ENCODE measurements at regions not wholly inside any gene's neighbourhood (a gene's known extent, or its start where the extent isn't known, plus 50 kb on each side); places are given as distances from the start of the nearest gene placed in this dataset.

DNA sequence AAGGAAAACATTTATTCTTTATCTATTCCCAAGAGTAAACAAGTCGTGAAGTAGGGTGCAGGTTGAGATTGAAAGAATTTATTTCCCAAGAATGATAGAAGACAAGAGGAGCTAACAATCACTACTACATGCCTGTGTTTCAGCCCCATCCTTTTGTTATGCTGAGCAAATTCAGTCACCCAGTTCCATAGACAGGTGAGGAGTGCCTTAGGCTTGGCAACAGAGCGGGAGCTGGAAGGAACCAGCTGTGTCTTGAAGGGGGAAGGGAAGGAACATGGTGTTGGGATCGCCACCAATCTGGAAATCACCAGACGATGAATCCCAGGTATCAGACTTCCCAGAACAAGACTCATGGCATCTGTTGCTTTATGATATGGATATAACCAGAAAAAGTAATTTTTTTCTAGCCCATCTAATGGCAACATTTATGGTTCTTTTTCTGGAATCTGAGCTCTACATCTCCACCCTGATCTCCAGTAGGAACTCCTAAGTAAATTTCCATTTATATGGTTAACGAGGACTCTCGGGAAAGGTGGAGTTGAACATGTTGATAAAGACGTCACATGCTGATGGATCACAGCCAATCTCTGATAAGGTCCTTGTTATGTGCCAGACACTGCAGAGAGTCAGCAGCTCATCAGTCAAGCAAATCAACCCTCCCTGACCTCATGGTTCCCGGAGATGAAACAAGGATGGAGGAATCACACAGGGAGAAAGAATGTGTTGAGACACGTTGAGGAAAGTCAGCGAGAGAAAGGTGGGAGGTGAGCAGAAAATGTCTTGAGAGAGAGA, 344.9 kb downstream of the SMOC2 start:
- CTCF ChIA-PET: no interaction called here
- intact Hi-C loops (cut with micrococcal nuclease): no loop called here
- no peaks in the 10 kb centered on the region for H3K36me3 Mint-ChIP-seq

DNA sequence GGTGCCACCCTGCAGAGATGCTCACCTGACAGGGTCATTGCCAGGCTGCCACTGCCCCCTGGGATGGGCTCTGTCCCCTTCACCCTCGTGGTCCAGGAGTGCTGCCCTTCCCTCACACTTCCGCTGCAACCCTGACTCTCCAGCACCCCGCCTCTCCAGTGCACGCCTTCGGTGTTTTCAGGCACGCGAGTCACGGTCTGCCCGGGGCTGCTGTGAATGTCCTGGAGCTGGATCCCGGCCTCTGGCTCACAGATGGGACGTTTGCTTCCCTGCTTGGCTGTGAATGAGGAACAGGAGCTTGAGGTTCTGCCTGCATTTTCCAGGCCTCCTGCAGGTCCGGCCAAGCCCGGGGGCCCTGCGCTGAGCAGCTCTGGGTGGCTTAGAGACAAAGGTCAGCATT, 343.4 kb downstream of the SMOC2 start:
- Mint-ChIP-seq H3K27ac (no peak overlapping the region), H3K9me3 (no peaks in the 10 kb centered on the region), H3K4me3 (no peak overlapping the region), H3K27me3 (peaks cover 2% of the 10 kb centered on the region), H3K4me1 (ENCODE audit: low read depth) (no peaks in the 10 kb centered on the region), H3K36me3 (no peaks in the 10 kb centered on the region)
- POLR2A ChIA-PET: no interaction called here
- intact Hi-C loops (cut with micrococcal nuclease): no loop called here
- DNase-seq: no peak
- CTCF ChIA-PET: no interaction called here

More for the DNA sequence above, 344.9 kb downstream of the SMOC2 start:
- H3K27me3 Mint-ChIP-seq: peaks cover 2% of the 10 kb centered on the region
- H3K27ac Mint-ChIP-seq: no peak overlapping the region
- no peak overlapping the region for H3K4me3 Mint-ChIP-seq
- DNase-seq: no peak
- POLR2A ChIA-PET: no interaction called here
- H3K9me3 Mint-ChIP-seq: no peaks in the 10 kb centered on the region
- H3K4me1 Mint-ChIP-seq (ENCODE audit: low read depth): no peaks in the 10 kb centered on the region

DNA sequence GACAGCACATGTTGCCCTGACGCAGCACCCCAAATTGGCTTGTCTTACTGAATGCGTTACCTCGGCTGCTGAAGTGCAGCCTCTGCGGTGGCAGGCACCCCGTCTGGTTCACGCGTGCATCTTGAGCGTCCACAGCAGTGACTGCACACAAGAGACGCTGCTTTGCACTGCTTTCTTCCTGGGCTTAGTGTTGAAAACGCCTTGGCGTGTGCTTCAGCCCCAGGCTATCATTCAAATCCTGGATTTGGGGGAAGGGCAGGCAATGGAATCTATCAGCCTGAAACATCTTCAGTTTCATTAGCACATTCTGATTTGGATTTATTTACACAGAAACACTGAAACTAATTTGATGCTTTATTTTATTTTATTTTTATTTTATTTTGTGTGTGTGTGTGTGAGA, 342.7 kb downstream of the SMOC2 start:
- intact Hi-C loops (cut with micrococcal nuclease): no loop called here
- Mint-ChIP-seq H3K4me1 (ENCODE audit: low read depth) (no peaks in the 10 kb centered on the region), H3K9me3 (no peaks in the 10 kb centered on the region), H3K36me3 (no peaks in the 10 kb centered on the region), H3K27ac (no peak overlapping the region), H3K27me3 (peaks cover 2% of the 10 kb centered on the region), H3K4me3 (no peak overlapping the region)
- no peak for DNase-seq
- CTCF ChIA-PET: no interaction called here
- POLR2A ChIA-PET: no interaction called here

DNA sequence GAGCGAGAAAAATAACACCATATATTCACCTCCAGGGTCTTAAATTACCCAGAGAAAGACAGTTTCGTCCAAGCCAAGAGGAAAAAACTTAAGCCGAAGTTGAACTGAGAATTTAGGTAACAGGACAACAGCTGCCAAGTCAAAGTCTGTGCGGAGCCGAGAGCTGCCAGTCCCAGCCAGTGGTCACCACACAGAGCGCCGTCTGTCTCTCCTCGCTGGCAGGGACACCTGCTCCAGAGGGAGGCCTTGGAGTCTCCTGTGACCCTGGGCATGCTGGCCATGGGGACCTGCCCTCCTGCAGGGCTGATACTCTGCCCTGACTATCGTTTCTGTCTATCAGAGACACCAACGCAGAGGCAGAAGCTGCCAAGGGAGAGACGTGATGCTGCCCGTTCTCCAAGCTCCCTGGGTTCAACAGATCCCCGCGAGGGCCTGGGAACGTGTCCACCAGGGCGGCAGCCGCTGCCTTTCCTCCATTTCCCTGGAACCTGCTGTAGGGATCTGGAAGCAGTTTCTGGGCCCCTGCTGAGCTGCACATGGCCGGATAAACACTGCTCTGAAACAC, 341.3 kb downstream of the SMOC2 start:
- intact Hi-C loops (cut with micrococcal nuclease): no loop called here
- POLR2A ChIA-PET: no interaction called here
- Mint-ChIP-seq H3K27me3 (peaks cover 7% of the 10 kb centered on the region), H3K4me3 (no peak overlapping the region), H3K27ac (no peak overlapping the region), H3K9me3 (no peaks in the 10 kb centered on the region), H3K36me3 (no peaks in the 10 kb centered on the region), H3K4me1 (ENCODE audit: low read depth) (no peaks in the 10 kb centered on the region)
- CTCF ChIA-PET: no interaction called here
- DNase-seq: no peak

DNA sequence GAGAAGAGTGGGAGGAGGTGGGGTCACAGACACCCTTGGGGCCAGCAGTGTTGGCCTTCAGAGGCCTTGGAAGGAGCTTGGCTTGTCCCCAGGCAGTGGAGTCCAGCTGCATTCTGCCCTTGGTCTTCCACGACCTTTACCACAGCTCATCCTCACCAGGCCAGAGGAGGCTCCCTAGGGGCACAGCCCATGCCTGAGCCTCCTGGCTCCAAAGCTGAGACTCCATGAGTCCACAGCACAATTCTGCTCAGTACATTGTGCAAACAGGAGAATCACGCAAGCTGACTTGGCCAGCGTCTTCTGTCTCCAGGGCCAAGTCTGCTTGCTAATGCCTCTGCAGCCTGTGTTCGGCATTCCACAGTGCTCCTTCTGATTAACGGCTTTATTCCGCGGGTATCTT, 337.2 kb downstream of the SMOC2 start:
- DNase-seq: no peak
- H3K36me3 Mint-ChIP-seq: no peaks in the 10 kb centered on the region
- POLR2A ChIA-PET: no interaction called here
- no peak overlapping the region for H3K27ac Mint-ChIP-seq
- intact Hi-C loops (cut with micrococcal nuclease): no loop called here
- no peaks in the 10 kb centered on the region for H3K4me1 Mint-ChIP-seq (ENCODE audit: low read depth)
- H3K27me3 Mint-ChIP-seq: peaks cover 6% of the 10 kb centered on the region
- H3K4me3 Mint-ChIP-seq: no peak overlapping the region
- peaks cover 23% of the 10 kb centered on the region for H3K9me3 Mint-ChIP-seq
- CTCF ChIA-PET: no interaction called here

DNA sequence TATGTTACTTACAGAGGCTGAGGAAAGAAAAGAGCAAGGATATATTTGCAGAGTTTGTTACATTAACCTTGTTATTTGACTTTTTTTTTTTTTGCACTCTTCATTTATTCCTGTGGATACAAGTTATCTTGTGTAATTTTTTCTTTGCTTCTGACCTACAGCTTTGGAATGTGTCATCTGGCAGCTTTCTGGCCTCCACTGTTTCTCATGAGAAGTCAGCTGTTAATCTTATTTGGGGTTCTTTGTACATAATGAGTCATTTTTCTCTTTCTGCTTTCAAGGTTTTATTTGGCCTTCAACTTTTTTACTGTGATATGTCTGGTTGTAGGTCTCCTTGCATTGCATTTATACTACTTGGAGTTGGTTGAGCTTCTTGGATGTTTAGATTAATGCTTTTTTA, 333.4 kb downstream of the SMOC2 start:
- CTCF ChIA-PET: no interaction called here
- H3K27me3 Mint-ChIP-seq: peaks cover 6% of the 10 kb centered on the region
- POLR2A ChIA-PET: no interaction called here

DNA sequence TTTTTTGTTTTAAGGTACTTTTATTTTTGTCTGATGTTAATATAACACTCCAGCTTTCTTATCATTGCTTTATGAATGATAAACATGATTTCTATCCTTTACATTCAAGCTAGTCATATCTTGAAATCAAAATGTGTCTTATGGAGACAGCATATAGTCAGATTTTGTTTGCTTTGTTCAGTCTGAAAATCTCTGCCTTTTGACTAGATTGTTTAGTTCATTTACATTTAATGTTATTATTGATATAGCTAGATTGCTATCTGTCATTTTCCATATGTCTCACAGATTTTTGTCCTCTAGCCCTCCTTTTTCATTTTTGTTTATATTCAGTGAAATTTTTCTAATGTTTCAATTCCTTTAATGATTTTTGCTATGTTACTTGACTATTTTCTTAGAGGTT, 332.8 kb downstream of the SMOC2 start:
- H3K27ac Mint-ChIP-seq: no peak overlapping the region

More for the DNA sequence above, 333.4 kb downstream of the SMOC2 start:
- Mint-ChIP-seq H3K27ac (no peak overlapping the region), H3K36me3 (no peaks in the 10 kb centered on the region), H3K4me1 (ENCODE audit: low read depth) (no peaks in the 10 kb centered on the region), H3K9me3 (peaks cover 34% of the 10 kb centered on the region), H3K4me3 (no peak overlapping the region)
- intact Hi-C loops (cut with micrococcal nuclease): no loop called here
- no peak for DNase-seq

DNA sequence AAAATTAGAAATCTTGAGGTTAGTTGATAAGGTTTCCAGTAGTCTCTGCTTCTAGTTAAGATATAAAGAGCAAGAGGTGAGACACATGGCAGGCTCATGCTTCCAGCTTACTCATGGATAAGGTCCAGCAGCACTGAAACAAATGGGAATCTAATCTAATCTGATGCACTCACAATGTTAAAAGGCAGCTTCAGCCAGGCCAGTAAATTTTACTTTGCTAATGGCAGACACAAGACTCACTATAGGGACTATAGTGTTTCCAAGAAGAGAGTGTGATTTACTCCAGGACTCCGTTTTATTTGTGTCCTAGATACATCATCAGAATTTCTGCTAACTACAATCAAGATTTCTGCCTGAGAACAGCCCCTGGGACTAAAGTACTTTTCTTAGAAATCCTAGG, 324.8 kb downstream of the SMOC2 start:
- peaks cover 3% of the 10 kb centered on the region for H3K9me3 Mint-ChIP-seq
- no peak overlapping the region for H3K4me3 Mint-ChIP-seq
- no peaks in the 10 kb centered on the region for H3K27me3 Mint-ChIP-seq
- H3K36me3 Mint-ChIP-seq: no peaks in the 10 kb centered on the region
- DNase-seq: no peak
- ChIA-PET POLR2A (no interaction called here), CTCF (no interaction called here)
- intact Hi-C loops (cut with micrococcal nuclease): no loop called here
- no peaks in the 10 kb centered on the region for H3K4me1 Mint-ChIP-seq (ENCODE audit: low read depth)
- no peak overlapping the region for H3K27ac Mint-ChIP-seq

More for the DNA sequence above, 332.8 kb downstream of the SMOC2 start:
- ChIA-PET POLR2A (no interaction called here), CTCF (no interaction called here)
- Mint-ChIP-seq H3K9me3 (peaks cover 34% of the 10 kb centered on the region), H3K36me3 (no peaks in the 10 kb centered on the region), H3K4me1 (ENCODE audit: low read depth) (no peaks in the 10 kb centered on the region), H3K27me3 (peaks cover 6% of the 10 kb centered on the region), H3K4me3 (no peak overlapping the region)
- intact Hi-C loops (cut with micrococcal nuclease): no loop called here
- DNase-seq: no peak

DNA sequence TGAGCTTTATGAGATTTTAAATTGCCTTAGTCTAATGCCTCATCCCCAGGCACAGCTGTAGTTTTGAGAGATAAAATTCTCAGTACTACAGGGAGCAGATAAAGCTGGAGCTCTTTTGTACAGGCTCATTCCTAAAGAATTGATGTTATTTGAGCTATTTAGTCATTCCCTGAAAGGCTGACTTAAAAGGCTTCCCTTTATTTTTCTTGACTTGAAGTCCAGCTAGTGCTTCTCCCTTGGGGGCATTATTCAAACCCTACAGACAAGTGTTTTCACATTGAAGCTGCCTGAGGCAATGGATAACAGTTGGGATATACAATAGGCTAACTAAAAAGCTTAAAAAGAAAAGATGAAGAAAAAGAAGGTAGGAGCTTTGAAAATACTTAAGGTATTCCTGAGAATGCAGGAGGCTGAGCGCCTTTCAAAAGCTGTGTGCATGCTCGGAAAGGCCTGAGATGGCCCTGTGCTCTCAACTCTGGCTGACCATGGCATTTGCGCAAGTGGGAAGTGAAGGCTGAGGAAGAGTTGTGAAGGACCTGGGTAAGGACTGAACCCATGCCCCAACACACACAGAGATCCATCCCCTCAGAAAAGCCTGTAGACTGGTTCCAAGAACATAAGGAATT, 315.1 kb downstream of the SMOC2 start:
- no peaks in the 10 kb centered on the region for H3K36me3 Mint-ChIP-seq
- H3K9me3 Mint-ChIP-seq: no peaks in the 10 kb centered on the region
- no peak for DNase-seq
- H3K27me3 Mint-ChIP-seq: peaks cover 13% of the 10 kb centered on the region
- intact Hi-C loops (cut with micrococcal nuclease): no loop called here
- ChIA-PET CTCF (interaction anchor here (0.6 kb wide), 1 partner anchor 13 kb away, joined by 3 read pairs; no protein-coding TSS in a partner anchor), POLR2A (no interaction called here)
- no peak overlapping the region for H3K4me3 Mint-ChIP-seq
- H3K27ac Mint-ChIP-seq: no peak overlapping the region
- H3K4me1 Mint-ChIP-seq (ENCODE audit: low read depth): no peaks in the 10 kb centered on the region

DNA sequence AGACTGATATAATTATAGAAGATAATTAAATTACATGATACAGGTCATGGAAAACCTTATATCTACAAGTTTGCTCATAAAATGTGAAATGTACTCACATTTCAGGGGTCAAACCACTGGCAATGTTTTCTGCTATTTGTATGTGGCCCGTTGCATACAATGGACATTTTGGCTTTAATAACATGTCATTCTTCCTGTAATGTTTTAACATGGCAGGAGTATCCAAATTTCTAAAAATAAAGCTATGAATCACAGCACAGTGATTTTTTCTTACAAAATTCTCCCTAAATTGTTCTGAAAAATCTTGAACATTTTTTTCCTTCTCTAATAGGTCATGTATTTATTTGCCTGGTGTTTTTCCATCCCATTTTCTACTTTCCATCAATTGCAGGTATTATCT, 305.7 kb downstream of the SMOC2 start:
- H3K9me3 Mint-ChIP-seq: peaks cover 3% of the 10 kb centered on the region
- no peak for DNase-seq
- ChIA-PET POLR2A (no interaction called here), CTCF (no interaction called here)
- H3K36me3 Mint-ChIP-seq: no peaks in the 10 kb centered on the region
- intact Hi-C loops (cut with micrococcal nuclease): no loop called here
- H3K4me1 Mint-ChIP-seq (ENCODE audit: low read depth): no peaks in the 10 kb centered on the region
- H3K27me3 Mint-ChIP-seq: peaks cover 2% of the 10 kb centered on the region
- no peak overlapping the region for H3K4me3 Mint-ChIP-seq
- no peak overlapping the region for H3K27ac Mint-ChIP-seq

DNA sequence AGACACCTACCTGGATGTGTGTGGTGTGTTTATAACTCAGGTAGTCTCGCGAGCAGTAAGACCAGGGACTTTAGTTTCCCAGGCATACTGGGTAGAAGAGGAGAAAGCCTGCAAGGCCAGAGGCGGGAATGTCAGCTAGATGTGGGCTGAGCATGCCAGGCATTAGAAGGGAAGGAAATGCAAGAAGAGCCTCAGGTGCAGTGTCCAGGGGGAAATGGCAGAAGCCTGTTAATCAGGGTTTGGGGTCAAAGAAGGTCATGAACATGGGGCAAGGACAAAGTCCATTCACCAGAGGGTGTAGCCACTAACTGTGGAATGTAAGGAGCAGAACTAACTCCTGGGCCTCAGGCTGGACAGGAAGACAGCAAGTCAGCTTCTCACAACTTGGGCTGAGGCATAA, 305.0 kb downstream of the SMOC2 start:
- H3K27ac Mint-ChIP-seq: no peak overlapping the region
- no peak for DNase-seq
- H3K4me1 Mint-ChIP-seq (ENCODE audit: low read depth): no peaks in the 10 kb centered on the region
- H3K36me3 Mint-ChIP-seq: no peaks in the 10 kb centered on the region
- peaks cover 3% of the 10 kb centered on the region for H3K9me3 Mint-ChIP-seq
- ChIA-PET CTCF (no interaction called here), POLR2A (no interaction called here)
- intact Hi-C loops (cut with micrococcal nuclease): no loop called here
- peaks cover 2% of the 10 kb centered on the region for H3K27me3 Mint-ChIP-seq
- no peak overlapping the region for H3K4me3 Mint-ChIP-seq

DNA sequence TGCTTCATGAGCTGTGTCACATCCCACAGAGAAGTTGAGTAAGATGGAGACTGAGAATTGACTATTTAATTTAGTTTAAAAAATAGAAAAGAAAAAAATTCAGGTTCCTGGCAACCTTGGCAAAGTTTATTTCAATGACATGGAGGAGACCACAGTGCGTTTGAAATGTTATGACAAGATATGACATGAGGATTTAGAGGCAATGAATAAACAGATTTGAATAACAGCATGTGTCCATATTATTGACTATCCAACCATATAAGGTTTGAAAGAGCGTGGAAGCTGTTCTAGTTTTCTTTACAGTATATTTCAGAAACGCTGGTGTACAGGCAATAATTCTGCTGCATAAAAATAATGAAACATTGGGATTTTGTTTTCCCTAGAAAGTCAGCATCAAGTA, 303.9 kb downstream of the SMOC2 start:
- H3K9me3 Mint-ChIP-seq: peaks cover 3% of the 10 kb centered on the region
- intact Hi-C loops (cut with micrococcal nuclease): no loop called here
- H3K36me3 Mint-ChIP-seq: no peaks in the 10 kb centered on the region
- H3K4me1 Mint-ChIP-seq (ENCODE audit: low read depth): no peaks in the 10 kb centered on the region
- H3K4me3 Mint-ChIP-seq: no peak overlapping the region
- no peak overlapping the region for H3K27ac Mint-ChIP-seq
- DNase-seq: no peak
- CTCF ChIA-PET: no interaction called here
- POLR2A ChIA-PET: no interaction called here
- H3K27me3 Mint-ChIP-seq: no peaks in the 10 kb centered on the region

All from activated CD4-positive, alpha-beta memory T cell treated with anti-CD3 and anti-CD28 coated beads for 36 hours (primary cell).